Parathyroid adenoma (tissue), 2 donors: ENCODE measurements at regions not wholly inside any gene's neighbourhood (a gene's known extent, or its start where the extent isn't known, plus 50 kb on each side); places are given as distances from the start of the nearest gene placed in this dataset.

Source experiments
- H2AFZ ChIP-seq: fragments of 300-600 bp; sonication (generic); one replicate; pipeline ENCODE4 v1.7.0; 2017; ENCODE audit warnings: antibody characterized with exemption, mild to moderate bottlenecking
- H3K27ac ChIP-seq: fragments of 300-600 bp; sonication (generic); one replicate; pipeline ENCODE4 v1.7.0; 2017
- H3K27me3 ChIP-seq: fragments of 300-600 bp; sonication (generic); one replicate; pipeline ENCODE4 v1.7.0; 2017; ENCODE audit warnings: low read length; ENCODE audit not compliant: control insufficient read depth, insufficient read depth
- H3K36me3 ChIP-seq: fragments of 300-600 bp; sonication (generic); one replicate; pipeline ENCODE4 v1.7.0; 2017; ENCODE audit warnings: low read length; ENCODE audit not compliant: control insufficient read depth, insufficient read depth
- H3K4me1 ChIP-seq: fragments of 300-600 bp; sonication (generic); one replicate; pipeline ENCODE4 v1.7.0; 2017; ENCODE audit warnings: control low read depth
- H3K4me2 ChIP-seq: fragments of 300-600 bp; sonication (generic); one replicate; pipeline ENCODE4 v1.7.0; 2017; ENCODE audit warnings: low read length
- H3K4me3 ChIP-seq: fragments of 300-600 bp; sonication (generic); one replicate; pipeline ENCODE4 v1.7.0; 2017; ENCODE audit warnings: low read depth, low read length
- H3K79me2 ChIP-seq: fragments of 300-600 bp; sonication (generic); one replicate; pipeline ENCODE4 v1.7.0; 2017; ENCODE audit warnings: control low read depth
- H3K9ac ChIP-seq: fragments of 300-600 bp; sonication (generic); one replicate; pipeline ENCODE4 v1.7.0; 2017; ENCODE audit warnings: mild to moderate bottlenecking
- H3K9me3 ChIP-seq: fragments of 300-600 bp; sonication (generic); one replicate; pipeline ENCODE4 v1.7.0; 2017; ENCODE audit warnings: low read length; ENCODE audit not compliant: control insufficient read depth
- CTCF ChIP-seq: fragments of 300-600 bp; sonication (generic); IDR thresholded peaks from one replicate; pipeline ENCODE4 v1.7.0; 2017; ENCODE audit warnings: antibody characterized with exemption, mild to moderate bottlenecking
- donor health status: primary hyperparathyroidism.

- H3K9ac ChIP-seq, result no peak overlapping the region
- H3K27me3 ChIP-seq, result no peaks in the 10 kb centered on the region
- H3K36me3 ChIP-seq, result no peaks in the 10 kb centered on the region
- no peak overlapping the region for H3K4me3 ChIP-seq
- H3K79me2 ChIP-seq, result no peaks in the 10 kb centered on the region
- no peak for TF ChIP-seq CTCF
- no peak overlapping the region for H3K27ac ChIP-seq
- H3K4me1 ChIP-seq, result no peaks in the 10 kb centered on the region
- no peak overlapping the region for H3K4me2 ChIP-seq
- no peaks in the 10 kb centered on the region for H3K9me3 ChIP-seq
- H2AFZ ChIP-seq, result no peak overlapping the region
Observed at GRCh38 chr21:28266061-28266460, 726.6 kb downstream of the LTN1 start.

- H3K79me2 ChIP-seq, result no peaks in the 10 kb centered on the region
- no peaks in the 10 kb centered on the region for H3K27me3 ChIP-seq
- H2AFZ ChIP-seq, result no peak overlapping the region
- no peak overlapping the region for H3K4me3 ChIP-seq
- no peak overlapping the region for H3K27ac ChIP-seq
- no peaks in the 10 kb centered on the region for H3K4me1 ChIP-seq
- no peaks in the 10 kb centered on the region for H3K9me3 ChIP-seq
- H3K36me3 ChIP-seq, result no peaks in the 10 kb centered on the region
- H3K9ac ChIP-seq, result no peak overlapping the region
- no peak overlapping the region for H3K4me2 ChIP-seq
- no peak for TF ChIP-seq CTCF
Observed at GRCh38 chr21:28263974-28264373, 728.7 kb downstream of the LTN1 start.

GRCh38 chr21:28261298-28261697 lies 731.4 kb downstream of the LTN1 start:
- no peak overlapping the region for H3K27ac ChIP-seq
- no peaks in the 10 kb centered on the region for H3K9me3 ChIP-seq
- H3K4me1 ChIP-seq, result no peaks in the 10 kb centered on the region
- H2AFZ ChIP-seq, result no peak overlapping the region
- no peak for TF ChIP-seq CTCF
- no peak overlapping the region for H3K4me3 ChIP-seq
- no peaks in the 10 kb centered on the region for H3K79me2 ChIP-seq
- no peaks in the 10 kb centered on the region for H3K36me3 ChIP-seq
- no peak overlapping the region for H3K4me2 ChIP-seq
- no peak overlapping the region for H3K9ac ChIP-seq
- no peaks in the 10 kb centered on the region for H3K27me3 ChIP-seq

- Histone ChIP-seq H3K79me2 (no peaks in the 10 kb centered on the region), H2AFZ (peak overlapping the region; percentile 28), H3K27ac (no peak overlapping the region), H3K4me2 (no peak overlapping the region), H3K4me3 (no peak overlapping the region), H3K9me3 (no peaks in the 10 kb centered on the region), H3K27me3 (no peaks in the 10 kb centered on the region), H3K36me3 (no peaks in the 10 kb centered on the region), H3K4me1 (no peaks in the 10 kb centered on the region), H3K9ac (no peak overlapping the region)
- TF ChIP-seq CTCF, result no peak
Observed at GRCh38 chr21:28257276-28257675, 735.4 kb downstream of the LTN1 start.

GRCh38 chr21:28256837-28257236 lies 735.8 kb downstream of the LTN1 start:
- Histone ChIP-seq H3K79me2 (no peaks in the 10 kb centered on the region), H3K4me1 (no peaks in the 10 kb centered on the region), H3K27ac (no peak overlapping the region), H3K4me2 (no peak overlapping the region), H3K9me3 (no peaks in the 10 kb centered on the region), H2AFZ (no peak overlapping the region), H3K9ac (no peak overlapping the region), H3K27me3 (no peaks in the 10 kb centered on the region), H3K36me3 (no peaks in the 10 kb centered on the region), H3K4me3 (no peak overlapping the region)
- no peak for TF ChIP-seq CTCF
